Kidney epithelial cell (primary cell): ENCODE measurements at regions not wholly inside any gene's neighbourhood (a gene's known extent, or its start where the extent isn't known, plus 50 kb on each side); places are given as distances from the start of the nearest gene placed in this dataset.

Experiments
- DNase-seq: peaks from one replicate; pipeline ENCODE4 v3.0.0-alpha.2; 2010; ENCODE audit warnings: low read depth
- H3K27me3 ChIP-seq: 2 replicates; pipeline ENCODE4 v1.6.0; 2011; ENCODE audit warnings: low read length; ENCODE audit not compliant: control insufficient read depth, insufficient read depth
- H3K36me3 ChIP-seq: 2 replicates; pipeline ENCODE4 v1.5.1; 2011; ENCODE audit warnings: low read length; ENCODE audit not compliant: control insufficient read depth, insufficient read depth
- H3K4me3 ChIP-seq: 2 replicates; pipeline ENCODE4 v1.5.1; 2011; ENCODE audit warnings: low read depth, mild to moderate bottlenecking, control low read depth, low read length
- TF ChIP-seq, protein P1 (sequence below): IDR thresholded peaks from 2 replicates; pipeline ENCODE4 v1.5.1; 2011; ENCODE audit warnings: mild to moderate bottlenecking, moderate library complexity, low read length, control low read depth, inconsistent platforms; ENCODE audit not compliant: insufficient read depth, poor library complexity, severe bottlenecking

DNA sequence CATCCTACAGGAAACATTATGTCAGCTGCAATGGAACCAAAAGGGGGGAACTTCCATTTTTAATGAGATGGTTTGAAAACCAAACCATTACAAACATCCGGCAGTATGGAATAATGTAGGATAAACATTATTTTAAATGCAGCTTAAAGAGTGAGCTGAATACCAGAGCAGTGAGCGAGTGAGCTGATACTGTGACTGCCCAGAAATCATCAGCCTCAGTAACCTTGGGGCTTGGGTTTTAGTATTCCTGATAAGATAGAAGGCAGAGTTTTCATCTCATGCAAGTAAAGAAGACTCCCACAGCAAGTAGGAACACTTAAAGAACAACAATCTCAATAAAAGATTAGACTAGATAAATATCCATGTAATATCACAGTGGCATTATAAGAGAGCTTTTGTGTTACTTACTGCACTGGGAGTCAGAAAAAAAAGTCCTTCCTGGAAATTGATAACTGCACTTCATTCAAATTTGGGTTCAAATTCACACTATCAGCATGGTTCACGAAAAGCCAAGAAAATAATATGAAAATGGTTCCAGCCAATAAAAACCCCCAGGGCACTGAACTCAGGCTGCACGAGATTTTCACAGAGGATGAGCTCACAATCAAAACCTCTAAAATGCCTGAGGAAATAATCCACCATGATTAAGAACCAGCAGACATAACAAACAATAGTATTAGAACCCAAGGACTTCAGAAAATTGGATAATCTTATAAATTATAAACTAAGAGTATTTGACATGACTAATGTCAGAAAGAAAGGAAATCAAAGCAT is 115.7 kb downstream of the MTPAP start:
- TF ChIP-seq, protein P1, sequence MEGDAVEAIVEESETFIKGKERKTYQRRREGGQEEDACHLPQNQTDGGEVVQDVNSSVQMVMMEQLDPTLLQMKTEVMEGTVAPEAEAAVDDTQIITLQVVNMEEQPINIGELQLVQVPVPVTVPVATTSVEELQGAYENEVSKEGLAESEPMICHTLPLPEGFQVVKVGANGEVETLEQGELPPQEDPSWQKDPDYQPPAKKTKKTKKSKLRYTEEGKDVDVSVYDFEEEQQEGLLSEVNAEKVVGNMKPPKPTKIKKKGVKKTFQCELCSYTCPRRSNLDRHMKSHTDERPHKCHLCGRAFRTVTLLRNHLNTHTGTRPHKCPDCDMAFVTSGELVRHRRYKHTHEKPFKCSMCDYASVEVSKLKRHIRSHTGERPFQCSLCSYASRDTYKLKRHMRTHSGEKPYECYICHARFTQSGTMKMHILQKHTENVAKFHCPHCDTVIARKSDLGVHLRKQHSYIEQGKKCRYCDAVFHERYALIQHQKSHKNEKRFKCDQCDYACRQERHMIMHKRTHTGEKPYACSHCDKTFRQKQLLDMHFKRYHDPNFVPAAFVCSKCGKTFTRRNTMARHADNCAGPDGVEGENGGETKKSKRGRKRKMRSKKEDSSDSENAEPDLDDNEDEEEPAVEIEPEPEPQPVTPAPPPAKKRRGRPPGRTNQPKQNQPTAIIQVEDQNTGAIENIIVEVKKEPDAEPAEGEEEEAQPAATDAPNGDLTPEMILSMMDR = no peak
- DNase-seq = no peak
- H3K4me3 ChIP-seq = no peak overlapping the region
- H3K27me3 ChIP-seq = no peaks in the 10 kb centered on the region
- H3K36me3 ChIP-seq = no peaks in the 10 kb centered on the region

DNA sequence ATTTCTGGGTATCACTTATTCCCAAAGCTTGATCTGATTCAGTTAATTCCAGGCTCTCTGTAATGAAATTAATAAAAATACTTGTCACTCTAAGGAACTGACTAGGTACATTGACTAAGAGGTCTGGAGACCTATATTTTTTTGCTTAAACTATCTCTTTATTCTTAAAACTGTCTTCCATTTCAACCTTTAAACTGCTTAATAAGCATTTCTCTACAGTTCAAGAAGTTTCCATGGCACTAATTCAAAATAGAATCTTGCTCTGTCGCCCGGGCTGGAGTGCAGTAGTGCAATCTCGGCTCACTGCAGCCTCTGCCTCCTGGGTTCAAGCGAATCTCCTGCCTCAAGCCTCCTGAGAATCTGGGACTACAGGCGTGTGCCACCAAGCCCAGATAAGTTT is 117.4 kb downstream of the MTPAP start:
- Histone ChIP-seq H3K36me3 (no peaks in the 10 kb centered on the region), H3K27me3 (no peaks in the 10 kb centered on the region), H3K4me3 (no peak overlapping the region)
- no peak for DNase-seq
- TF ChIP-seq, protein P1 = no peak

DNA sequence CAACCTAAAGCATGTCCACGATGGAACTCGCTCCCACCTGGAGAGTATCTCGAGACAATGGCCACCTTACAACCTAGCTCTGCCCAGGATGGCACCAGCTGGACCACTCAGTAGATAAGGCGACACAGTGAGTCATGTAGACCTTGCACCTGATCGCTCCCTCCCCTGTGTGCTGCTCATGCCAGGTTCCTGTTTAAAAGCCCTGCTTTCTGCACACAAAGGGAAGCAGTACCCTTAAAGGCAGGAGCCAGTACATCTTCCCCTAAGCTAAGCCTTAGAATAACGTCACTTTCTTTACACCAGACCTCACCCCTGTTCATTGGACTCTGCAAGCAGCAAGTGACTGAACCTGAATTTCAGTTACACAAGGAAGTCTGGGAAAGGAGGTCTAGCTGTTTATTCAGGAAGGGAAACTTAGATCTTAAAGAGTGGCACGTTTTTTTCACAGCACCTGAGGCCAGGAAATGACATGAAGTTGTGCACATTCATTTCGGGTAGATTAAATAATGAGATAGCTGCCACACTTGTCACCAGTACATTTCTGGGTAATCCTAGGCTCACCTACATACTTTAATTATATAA is 117.9 kb downstream of the MTPAP start:
- TF ChIP-seq, protein P1 = no peak
- no peaks in the 10 kb centered on the region for H3K27me3 ChIP-seq
- no peak overlapping the region for H3K4me3 ChIP-seq
- DNase-seq = no peak
- H3K36me3 ChIP-seq = no peaks in the 10 kb centered on the region

DNA sequence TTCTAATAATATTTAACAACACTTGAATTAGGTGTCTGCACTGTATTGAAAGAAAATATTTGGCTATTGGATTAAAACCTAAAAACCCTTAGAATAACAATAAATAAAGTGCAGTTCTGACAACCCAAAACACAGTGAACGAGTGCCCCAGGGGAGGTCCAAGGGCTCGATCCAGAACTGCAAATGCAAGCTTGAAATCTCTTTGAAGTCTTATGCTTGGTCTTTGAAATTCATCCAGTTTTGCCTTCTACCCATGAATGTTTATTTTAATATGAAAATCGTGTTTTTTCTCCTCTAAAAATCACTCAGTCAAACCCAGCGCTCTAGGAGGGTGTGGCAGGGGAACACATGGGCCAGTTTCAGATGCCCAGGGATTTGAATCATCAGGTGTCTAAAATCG is 119.5 kb downstream of the MTPAP start:
- Histone ChIP-seq H3K36me3 (no peaks in the 10 kb centered on the region), H3K4me3 (no peak overlapping the region), H3K27me3 (no peaks in the 10 kb centered on the region)
- TF ChIP-seq, protein P1 = no peak
- no peak for DNase-seq

DNA sequence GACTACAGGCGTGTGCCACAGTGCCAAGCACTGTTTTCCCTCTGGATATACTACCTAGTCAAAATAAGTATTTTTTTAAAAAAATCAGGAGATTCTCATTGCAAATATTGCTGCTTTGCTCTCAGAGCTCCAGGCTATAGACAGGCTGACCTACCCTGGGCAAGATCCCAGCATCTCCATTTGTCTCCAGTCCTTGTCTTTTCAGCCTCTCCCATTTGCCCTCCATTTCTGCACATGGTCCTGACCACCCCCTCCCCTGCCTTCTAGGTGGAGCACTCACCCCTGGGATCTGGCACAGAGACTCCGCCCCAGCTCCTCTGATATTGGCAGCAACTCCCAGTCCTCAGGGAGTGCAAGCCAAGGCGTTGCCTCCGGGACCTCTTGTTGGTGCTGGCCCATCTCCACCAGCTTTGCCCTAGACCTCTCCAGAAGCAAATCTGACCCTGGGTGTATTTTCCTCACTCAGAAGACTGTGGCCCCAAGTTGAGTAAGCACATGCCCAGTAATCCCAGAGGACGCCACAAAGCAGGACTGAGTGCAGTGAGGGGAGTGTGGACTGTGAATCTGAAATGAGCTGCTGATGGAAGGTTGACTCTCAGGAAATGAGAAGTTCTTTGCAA is 120.6 kb downstream of the MTPAP start:
- no peak for DNase-seq
- Histone ChIP-seq H3K4me3 (no peak overlapping the region), H3K36me3 (no peaks in the 10 kb centered on the region), H3K27me3 (no peaks in the 10 kb centered on the region)
- TF ChIP-seq, protein P1 = no peak
